GM12878 (cell line): ENCODE measurements at regions not wholly inside any gene's neighbourhood (a gene's known extent, or its start where the extent isn't known, plus 50 kb on each side); places are given as distances from the start of the nearest gene placed in this dataset.

Source experiments
- ATF7 ChIP-seq: fragments of 450-650 bp; IDR thresholded peaks from 2 replicates; pipeline ENCODE4 v1.6.1; 2016; ENCODE audit warnings: low read depth, mild to moderate bottlenecking
- CHD2 ChIP-seq: IDR thresholded peaks from 2 replicates; pipeline ENCODE4 v1.6.1; 2011; ENCODE audit warnings: low read depth, low read length, improper control_type of control experiment, borderline replicate concordance
- CHD4 ChIP-seq: fragments of 200-600 bp; sonication (generic); IDR thresholded peaks from 2 replicates; pipeline ENCODE4 v1.6.1; 2016; ENCODE audit warnings: mild to moderate bottlenecking
- HCFC1 ChIP-seq: fragments of 150-350 bp; IDR thresholded peaks from 2 replicates; pipeline ENCODE4 v1.6.1; 2014; ENCODE audit warnings: low read length
- MEF2A ChIP-seq: IDR thresholded peaks from 2 replicates; pipeline ENCODE4 v1.6.1; 2011; ENCODE audit warnings: low read depth, mild to moderate bottlenecking, low read length, moderate library complexity; ENCODE audit not compliant: insufficient read depth
- MTA2 ChIP-seq: fragments of 450-650 bp; IDR thresholded peaks from 2 replicates; pipeline ENCODE4 v1.6.1; 2016; ENCODE audit warnings: low read depth, mild to moderate bottlenecking, moderate library complexity
- PAX5 ChIP-seq: IDR thresholded peaks from 2 replicates; pipeline ENCODE4 v1.6.1; 2011; ENCODE audit warnings: low read depth, low read length, borderline replicate concordance
- POLR2AphosphoS5 ChIP-seq: IDR thresholded peaks from 2 replicates; pipeline ENCODE4 v1.6.1; 2011; ENCODE audit warnings: mild to moderate bottlenecking, low read length, inconsistent platforms
- TARDBP ChIP-seq: IDR thresholded peaks from 2 replicates; pipeline ENCODE4 v1.6.1; 2016; ENCODE audit warnings: borderline replicate concordance
- WRNIP1 ChIP-seq: IDR thresholded peaks from 2 replicates; pipeline ENCODE4 v1.6.1; 2011; ENCODE audit warnings: low read depth, low read length, improper control_type of control experiment, borderline replicate concordance
- ZBED1 ChIP-seq: IDR thresholded peaks from 2 replicates; pipeline ENCODE4 v1.6.1; 2016; ENCODE audit warnings: borderline replicate concordance
- ZNF217 ChIP-seq: fragments of 450-650 bp; IDR thresholded peaks from 2 replicates; pipeline ENCODE4 v1.6.1; 2017; ENCODE audit warnings: antibody characterized with exemption, mild to moderate bottlenecking
- ZNF274 ChIP-seq: IDR thresholded peaks from one replicate; pipeline ENCODE4 v1.8.0; 2011; ENCODE audit not compliant: insufficient read length, insufficient read depth
- ZSCAN29 ChIP-seq: fragments of 450-650 bp; IDR thresholded peaks from 2 replicates; pipeline ENCODE4 v1.6.1; 2017; ENCODE audit warnings: mild to moderate bottlenecking, moderate library complexity
- TF ChIP-seq, protein P1 (sequence below): IDR thresholded peaks from 2 replicates; pipeline ENCODE4 v1.6.1; 2011; ENCODE audit warnings: low read depth, low read length, improper control_type of control experiment, borderline replicate concordance
- TF ChIP-seq, protein P2 (sequence below): fragments of 450-650 bp; IDR thresholded peaks from 2 replicates; pipeline ENCODE4 v1.6.1; 2018; ENCODE audit warnings: borderline replicate concordance, mild to moderate bottlenecking; ENCODE audit not compliant: partially characterized antibody
- TF ChIP-seq, protein P3 (sequence below): fragments of 450-650 bp; IDR thresholded peaks from 2 replicates; pipeline ENCODE4 v1.6.1; 2018; ENCODE audit warnings: mild to moderate bottlenecking, low read depth, moderate library complexity; ENCODE audit not compliant: partially characterized antibody
- TF ChIP-seq, protein P4 (sequence below): fragments of 450-650 bp; IDR thresholded peaks from 2 replicates; pipeline ENCODE4 v1.6.1; 2017; ENCODE audit warnings: mild to moderate bottlenecking, moderate library complexity
- TF ChIP-seq, protein P5 (sequence below): fragments of 450-650 bp; IDR thresholded peaks from 2 replicates; pipeline ENCODE4 v1.6.1; 2016; ENCODE audit warnings: mild to moderate bottlenecking

DNA sequence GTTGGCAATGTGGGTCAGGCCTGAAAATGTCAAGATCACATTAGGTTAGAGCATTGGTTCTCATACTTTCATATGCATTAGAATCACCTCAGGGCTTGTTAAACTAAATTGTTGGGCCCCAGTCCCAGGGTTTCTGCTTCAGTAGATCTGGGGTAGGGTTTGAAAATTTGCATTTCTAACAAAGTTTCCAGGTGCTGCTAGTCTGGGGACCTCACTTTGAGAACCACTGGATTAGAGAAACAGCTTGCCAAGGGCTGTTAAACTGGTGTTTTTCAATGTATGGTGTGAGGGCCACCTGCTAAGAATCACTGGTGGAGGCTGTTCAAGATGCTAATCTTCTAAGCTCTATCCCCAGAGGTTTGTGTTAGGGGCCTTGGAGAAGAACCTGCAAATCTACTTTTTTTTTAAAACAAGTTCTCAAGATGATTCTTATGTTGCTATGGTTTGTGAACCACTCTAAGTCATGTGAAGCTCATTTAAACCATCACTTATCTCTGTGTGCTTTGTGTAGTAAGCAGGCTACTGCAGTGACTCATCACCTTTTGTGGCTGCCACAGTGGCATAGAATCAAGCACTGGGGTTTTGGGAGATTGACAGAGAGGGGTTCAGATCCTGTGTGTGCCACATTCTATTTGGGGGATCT lies 152.2 kb downstream of the S1PR1 start (continued):
- TF ChIP-seq, protein P1, sequence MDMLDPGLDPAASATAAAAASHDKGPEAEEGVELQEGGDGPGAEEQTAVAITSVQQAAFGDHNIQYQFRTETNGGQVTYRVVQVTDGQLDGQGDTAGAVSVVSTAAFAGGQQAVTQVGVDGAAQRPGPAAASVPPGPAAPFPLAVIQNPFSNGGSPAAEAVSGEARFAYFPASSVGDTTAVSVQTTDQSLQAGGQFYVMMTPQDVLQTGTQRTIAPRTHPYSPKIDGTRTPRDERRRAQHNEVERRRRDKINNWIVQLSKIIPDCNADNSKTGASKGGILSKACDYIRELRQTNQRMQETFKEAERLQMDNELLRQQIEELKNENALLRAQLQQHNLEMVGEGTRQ, result peak; percentile 5; the same call in 1 of the 2 replicates
- no peak for TF ChIP-seq ZNF274
- TF ChIP-seq, protein P2, sequence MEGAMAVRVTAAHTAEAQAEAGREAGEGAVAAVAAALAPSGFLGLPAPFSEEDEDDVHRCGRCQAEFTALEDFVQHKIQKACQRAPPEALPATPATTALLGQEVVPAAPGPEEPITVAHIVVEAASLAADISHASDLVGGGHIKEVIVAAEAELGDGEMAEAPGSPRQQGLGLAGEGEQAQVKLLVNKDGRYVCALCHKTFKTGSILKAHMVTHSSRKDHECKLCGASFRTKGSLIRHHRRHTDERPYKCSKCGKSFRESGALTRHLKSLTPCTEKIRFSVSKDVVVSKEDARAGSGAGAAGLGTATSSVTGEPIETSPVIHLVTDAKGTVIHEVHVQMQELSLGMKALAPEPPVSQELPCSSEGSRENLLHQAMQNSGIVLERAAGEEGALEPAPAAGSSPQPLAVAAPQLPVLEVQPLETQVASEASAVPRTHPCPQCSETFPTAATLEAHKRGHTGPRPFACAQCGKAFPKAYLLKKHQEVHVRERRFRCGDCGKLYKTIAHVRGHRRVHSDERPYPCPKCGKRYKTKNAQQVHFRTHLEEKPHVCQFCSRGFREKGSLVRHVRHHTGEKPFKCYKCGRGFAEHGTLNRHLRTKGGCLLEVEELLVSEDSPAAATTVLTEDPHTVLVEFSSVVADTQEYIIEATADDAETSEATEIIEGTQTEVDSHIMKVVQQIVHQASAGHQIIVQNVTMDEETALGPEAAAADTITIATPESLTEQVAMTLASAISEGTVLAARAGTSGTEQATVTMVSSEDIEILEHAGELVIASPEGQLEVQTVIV, result no peak
- TF ChIP-seq, protein P3, sequence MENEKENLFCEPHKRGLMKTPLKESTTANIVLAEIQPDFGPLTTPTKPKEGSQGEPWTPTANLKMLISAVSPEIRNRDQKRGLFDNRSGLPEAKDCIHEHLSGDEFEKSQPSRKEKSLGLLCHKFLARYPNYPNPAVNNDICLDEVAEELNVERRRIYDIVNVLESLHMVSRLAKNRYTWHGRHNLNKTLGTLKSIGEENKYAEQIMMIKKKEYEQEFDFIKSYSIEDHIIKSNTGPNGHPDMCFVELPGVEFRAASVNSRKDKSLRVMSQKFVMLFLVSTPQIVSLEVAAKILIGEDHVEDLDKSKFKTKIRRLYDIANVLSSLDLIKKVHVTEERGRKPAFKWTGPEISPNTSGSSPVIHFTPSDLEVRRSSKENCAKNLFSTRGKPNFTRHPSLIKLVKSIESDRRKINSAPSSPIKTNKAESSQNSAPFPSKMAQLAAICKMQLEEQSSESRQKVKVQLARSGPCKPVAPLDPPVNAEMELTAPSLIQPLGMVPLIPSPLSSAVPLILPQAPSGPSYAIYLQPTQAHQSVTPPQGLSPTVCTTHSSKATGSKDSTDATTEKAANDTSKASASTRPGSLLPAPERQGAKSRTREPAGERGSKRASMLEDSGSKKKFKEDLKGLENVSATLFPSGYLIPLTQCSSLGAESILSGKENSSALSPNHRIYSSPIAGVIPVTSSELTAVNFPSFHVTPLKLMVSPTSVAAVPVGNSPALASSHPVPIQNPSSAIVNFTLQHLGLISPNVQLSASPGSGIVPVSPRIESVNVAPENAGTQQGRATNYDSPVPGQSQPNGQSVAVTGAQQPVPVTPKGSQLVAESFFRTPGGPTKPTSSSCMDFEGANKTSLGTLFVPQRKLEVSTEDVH, result no peak
- no peak for TF ChIP-seq ZSCAN29
- peak; percentile 46; the same call in 1 of the 2 replicates for TF ChIP-seq MEF2A
- TF ChIP-seq, protein P4, sequence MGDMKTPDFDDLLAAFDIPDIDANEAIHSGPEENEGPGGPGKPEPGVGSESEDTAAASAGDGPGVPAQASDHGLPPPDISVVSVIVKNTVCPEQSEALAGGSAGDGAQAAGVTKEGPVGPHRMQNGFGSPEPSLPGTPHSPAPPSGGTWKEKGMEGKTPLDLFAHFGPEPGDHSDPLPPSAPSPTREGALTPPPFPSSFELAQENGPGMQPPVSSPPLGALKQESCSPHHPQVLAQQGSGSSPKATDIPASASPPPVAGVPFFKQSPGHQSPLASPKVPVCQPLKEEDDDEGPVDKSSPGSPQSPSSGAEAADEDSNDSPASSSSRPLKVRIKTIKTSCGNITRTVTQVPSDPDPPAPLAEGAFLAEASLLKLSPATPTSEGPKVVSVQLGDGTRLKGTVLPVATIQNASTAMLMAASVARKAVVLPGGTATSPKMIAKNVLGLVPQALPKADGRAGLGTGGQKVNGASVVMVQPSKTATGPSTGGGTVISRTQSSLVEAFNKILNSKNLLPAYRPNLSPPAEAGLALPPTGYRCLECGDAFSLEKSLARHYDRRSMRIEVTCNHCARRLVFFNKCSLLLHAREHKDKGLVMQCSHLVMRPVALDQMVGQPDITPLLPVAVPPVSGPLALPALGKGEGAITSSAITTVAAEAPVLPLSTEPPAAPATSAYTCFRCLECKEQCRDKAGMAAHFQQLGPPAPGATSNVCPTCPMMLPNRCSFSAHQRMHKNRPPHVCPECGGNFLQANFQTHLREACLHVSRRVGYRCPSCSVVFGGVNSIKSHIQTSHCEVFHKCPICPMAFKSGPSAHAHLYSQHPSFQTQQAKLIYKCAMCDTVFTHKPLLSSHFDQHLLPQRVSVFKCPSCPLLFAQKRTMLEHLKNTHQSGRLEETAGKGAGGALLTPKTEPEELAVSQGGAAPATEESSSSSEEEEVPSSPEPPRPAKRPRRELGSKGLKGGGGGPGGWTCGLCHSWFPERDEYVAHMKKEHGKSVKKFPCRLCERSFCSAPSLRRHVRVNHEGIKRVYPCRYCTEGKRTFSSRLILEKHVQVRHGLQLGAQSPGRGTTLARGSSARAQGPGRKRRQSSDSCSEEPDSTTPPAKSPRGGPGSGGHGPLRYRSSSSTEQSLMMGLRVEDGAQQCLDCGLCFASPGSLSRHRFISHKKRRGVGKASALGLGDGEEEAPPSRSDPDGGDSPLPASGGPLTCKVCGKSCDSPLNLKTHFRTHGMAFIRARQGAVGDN, result peak; percentile 64; the same call in 1 of the 2 replicates
- TF ChIP-seq CHD2, result no peak
- TF ChIP-seq HCFC1, result no peak
- TF ChIP-seq WRNIP1, result no peak
- TF ChIP-seq, protein P5, sequence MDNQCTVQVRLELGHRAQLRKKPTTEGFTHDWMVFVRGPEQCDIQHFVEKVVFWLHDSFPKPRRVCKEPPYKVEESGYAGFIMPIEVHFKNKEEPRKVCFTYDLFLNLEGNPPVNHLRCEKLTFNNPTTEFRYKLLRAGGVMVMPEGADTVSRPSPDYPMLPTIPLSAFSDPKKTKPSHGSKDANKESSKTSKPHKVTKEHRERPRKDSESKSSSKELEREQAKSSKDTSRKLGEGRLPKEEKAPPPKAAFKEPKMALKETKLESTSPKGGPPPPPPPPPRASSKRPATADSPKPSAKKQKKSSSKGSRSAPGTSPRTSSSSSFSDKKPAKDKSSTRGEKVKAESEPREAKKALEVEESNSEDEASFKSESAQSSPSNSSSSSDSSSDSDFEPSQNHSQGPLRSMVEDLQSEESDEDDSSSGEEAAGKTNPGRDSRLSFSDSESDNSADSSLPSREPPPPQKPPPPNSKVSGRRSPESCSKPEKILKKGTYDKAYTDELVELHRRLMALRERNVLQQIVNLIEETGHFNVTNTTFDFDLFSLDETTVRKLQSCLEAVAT, result no peak
- TF ChIP-seq ZNF217, result no peak; the same call in 1 of the 2 replicates
- TF ChIP-seq ZBED1, result no peak
- TF ChIP-seq ATF7, result peak; percentile 73; the same call in 1 of the 2 replicates
- peak; percentile 74; the same call in 1 of the 2 replicates for TF ChIP-seq MTA2
- 0 out of 2 replicates have a peak, but pooled peaks have one; percentile 52 for TF ChIP-seq PAX5
- TF ChIP-seq POLR2AphosphoS5, result peak; percentile 45; the same call in 1 of the 2 replicates
- no peak for TF ChIP-seq CHD4
- TF ChIP-seq TARDBP, result no peak
